Colon (tissue), 2 donors: ENCODE measurements at regions not wholly inside any gene's neighbourhood (a gene's known extent, or its start where the extent isn't known, plus 50 kb on each side); places are given as distances from the start of the nearest gene placed in this dataset.
A peak's percentile ranks its signal among the peaks of the same experiment; 100 is the strongest.

Experiments
- FAIRE-seq: peaks from 2 replicates; lab custom pipeline; 2012; peaks lifted over from hg19 to GRCh38; lab: Jason Lieb, UNC
- donor health status: control.
- donor health status: control.

GRCh38 chr5:128591598-128592455 is 53.8 kb upstream of the FBN2 start:
- no peak for FAIRE-seq

- FAIRE-seq, result no peak
These were observed 58.0 kb upstream of the FBN2 start for GRCh38 chr5:128596071-128596470.

- FAIRE-seq, result no peak
These were observed 59.1 kb upstream of the FBN2 start for GRCh38 chr5:128597156-128597555.

- no peak for FAIRE-seq
These were observed 75.1 kb upstream of the FBN2 start for GRCh38 chr5:128613128-128613527.

GRCh38 chr5:128613766-128614165 is 75.7 kb upstream of the FBN2 start:
- no peak for FAIRE-seq

GRCh38 chr5:128615578-128615977 is 77.5 kb upstream of the FBN2 start:
- FAIRE-seq, result no peak

GRCh38 chr5:128626536-128627090 is 88.6 kb upstream of the FBN2 start:
- FAIRE-seq, result no peak

- FAIRE-seq, result no peak
These were observed 89.9 kb upstream of the FBN2 start for GRCh38 chr5:128627939-128628338.

- FAIRE-seq, result no peak
These were observed 91.1 kb upstream of the FBN2 start for GRCh38 chr5:128629157-128629556.

GRCh38 chr5:128630121-128630520 is 92.1 kb upstream of the FBN2 start:
- FAIRE-seq, result no peak

- FAIRE-seq, result no peak
These were observed 93.7 kb upstream of the FBN2 start for GRCh38 chr5:128631771-128632170.

GRCh38 chr5:128632264-128632663 is 94.2 kb upstream of the FBN2 start:
- no peak for FAIRE-seq

- no peak for FAIRE-seq
These were observed 95.9 kb upstream of the FBN2 start for GRCh38 chr5:128633901-128634300.

- no peak for FAIRE-seq
These were observed 97.3 kb upstream of the FBN2 start for GRCh38 chr5:128635379-128635778.

GRCh38 chr5:128636361-128636760 is 98.3 kb upstream of the FBN2 start:
- FAIRE-seq, result no peak

- FAIRE-seq, result no peak
These were observed 99.0 kb upstream of the FBN2 start for GRCh38 chr5:128637031-128637430.

- FAIRE-seq, result no peak
These were observed 103.8 kb upstream of the FBN2 start for GRCh38 chr5:128641861-128642260.

- no peak for FAIRE-seq
These were observed 106.8 kb upstream of the FBN2 start for GRCh38 chr5:128644863-128645262.

- FAIRE-seq, result no peak
These were observed 107.5 kb upstream of the FBN2 start for GRCh38 chr5:128645581-128645980.

- FAIRE-seq, result no peak
These were observed 108.1 kb upstream of the FBN2 start for GRCh38 chr5:128646176-128646575.

GRCh38 chr5:128649192-128649591 is 111.1 kb upstream of the FBN2 start:
- no peak for FAIRE-seq

GRCh38 chr5:128662997-128663396 is 125.0 kb upstream of the FBN2 start:
- peak; percentile 69 for FAIRE-seq

GRCh38 chr5:128665747-128666355 is 127.8 kb upstream of the FBN2 start:
- no peak for FAIRE-seq

- FAIRE-seq, result no peak
These were observed 129.1 kb upstream of the FBN2 start for GRCh38 chr5:128667152-128667551.
